CD14-positive monocyte (primary cell): ENCODE measurements at regions not wholly inside any gene's neighbourhood (a gene's known extent, or its start where the extent isn't known, plus 50 kb on each side); places are given as distances from the start of the nearest gene placed in this dataset.

ENCODE experiments used
- DNase-seq, 3 donors: peaks; one replicate each; pipeline ENCODE4 v3.0.0-alpha.2; 2011 to 2022
- H2AFZ ChIP-seq: 2 replicates; pipeline ENCODE4 v1.6.0; 2012; ENCODE audit warnings: mild to moderate bottlenecking, low read depth, low read length, inconsistent platforms; ENCODE audit not compliant: insufficient read depth, poor library complexity, severe bottlenecking
- H3K27ac ChIP-seq, 2 donors: 1 replicate in 1 of 2; 2 replicates in 1 of 2; pipeline ENCODE4 v1.5.1; 2012 to 2013; ENCODE audit warnings: low read length in 2 of 2, control low read depth in 1 of 2, inconsistent platforms in 1 of 2, low read depth in 1 of 2, mild to moderate bottlenecking in 1 of 2
- H3K27me3 ChIP-seq, 2 donors: one replicate each; pipeline versions ENCODE4 v1.6.0 to v1.6.1; 2011 to 2013; ENCODE audit warnings: low read length in 2 of 2; ENCODE audit not compliant: control insufficient read depth in 2 of 2, insufficient read depth in 2 of 2
- H3K36me3 ChIP-seq, 2 donors: replicated peaks in 1 of 2; 1 replicate in 1 of 2; 2 replicates in 1 of 2; pipeline versions ENCODE4 v1.5.1 to v1.6.1; 2012 to 2013; ENCODE audit warnings: low read length in 2 of 2, control low read depth in 1 of 2, inconsistent platforms in 1 of 2, mild to moderate bottlenecking in 1 of 2; ENCODE audit not compliant: insufficient read depth in 2 of 2, control insufficient read depth in 1 of 2
- H3K4me1 ChIP-seq, 2 donors: 1 replicate in 1 of 2; 2 replicates in 1 of 2; pipeline versions ENCODE4 v1.5.1 to v1.6.1; 2012 to 2013; ENCODE audit warnings: low read length in 2 of 2, control low read depth in 1 of 2, inconsistent platforms in 1 of 2, mild to moderate bottlenecking in 1 of 2, moderate library complexity in 1 of 2; ENCODE audit not compliant: insufficient read depth in 2 of 2, control insufficient read depth in 1 of 2
- H3K4me2 ChIP-seq: replicated peaks from 2 replicates; pipeline ENCODE3; 2012; ENCODE audit warnings: low read length, moderate library complexity, mild to moderate bottlenecking; ENCODE audit not compliant: poor library complexity, severe bottlenecking; ENCODE audit errors: extremely low read depth
- H3K4me3 ChIP-seq, 3 experiments: fragments of 200-600 bp in 1 of 3; sonication (generic) in 1 of 3; replicated peaks in 1 of 3; 1 replicate in 2 of 3; 2 replicates in 1 of 3; pipeline ENCODE4 v1.5.1; 2011 to 2013; ENCODE audit warnings: low read length in 3 of 3, mild to moderate bottlenecking in 3 of 3, control low read depth in 2 of 3, low read depth in 2 of 3, inconsistent platforms in 1 of 3, moderate library complexity in 1 of 3
- H3K79me2 ChIP-seq: 2 replicates; pipeline ENCODE4 v1.6.0; 2012; ENCODE audit warnings: mild to moderate bottlenecking, control low read depth, inconsistent platforms, low read length, moderate library complexity; ENCODE audit not compliant: insufficient read depth
- H3K9ac ChIP-seq: 2 replicates; pipeline ENCODE4 v1.6.0; 2017; ENCODE audit warnings: low read length, mild to moderate bottlenecking; ENCODE audit not compliant: insufficient read depth, poor library complexity, severe bottlenecking
- H3K9me3 ChIP-seq, 2 donors: replicated peaks in 1 of 2; 1 replicate in 1 of 2; 2 replicates in 1 of 2; pipeline versions ENCODE4 v1.5.1 to v1.6.1; 2012 to 2013; ENCODE audit warnings: low read length in 2 of 2, control low read depth in 1 of 2; ENCODE audit not compliant: control insufficient read depth in 1 of 2, insufficient read depth in 1 of 2
- H4K20me1 ChIP-seq: 2 replicates; pipeline ENCODE4 v1.6.0; 2012; ENCODE audit warnings: mild to moderate bottlenecking, low read length, control low read depth, moderate library complexity; ENCODE audit not compliant: insufficient read depth
- H3K27ac Mint-ChIP-seq, 7 donors: one replicate each; pipeline ENCODE4 v1.8.0; 2020; ENCODE audit warnings: mild to moderate bottlenecking in 7 of 7, mixed read lengths in 7 of 7, moderate library complexity in 6 of 7, inconsistent platforms in 2 of 7
- H3K27me3 Mint-ChIP-seq, 3 donors: one replicate each; pipeline ENCODE4 v1.8.0; 2021 to 2022; ENCODE audit warnings: low read depth in 3 of 3, mild to moderate bottlenecking in 3 of 3, mixed read lengths in 3 of 3, moderate library complexity in 3 of 3, inconsistent platforms in 1 of 3
- H3K36me3 Mint-ChIP-seq, 2 donors: one replicate each; pipeline ENCODE4 v1.8.0; 2020; ENCODE audit warnings: mixed read lengths in 2 of 2, inconsistent platforms in 1 of 2, mild to moderate bottlenecking in 1 of 2
- H3K4me1 Mint-ChIP-seq: one replicate; pipeline ENCODE4 v1.8.0; 2020; ENCODE audit warnings: mild to moderate bottlenecking, mixed read lengths
- H3K4me3 Mint-ChIP-seq, 2 donors: one replicate each; pipeline ENCODE4 v1.8.0; 2020; ENCODE audit warnings: mild to moderate bottlenecking in 2 of 2, mixed read lengths in 2 of 2, moderate library complexity in 1 of 2
- H3K9me3 Mint-ChIP-seq, 7 donors: one replicate each; pipeline ENCODE4 v1.8.0; 2020 to 2022; ENCODE audit warnings: mixed read lengths in 7 of 7, mild to moderate bottlenecking in 6 of 7, moderate library complexity in 6 of 7, inconsistent platforms in 2 of 7
- CTCF ChIP-seq: fragments of 200-600 bp; IDR thresholded peaks from one replicate; pipeline ENCODE4 v1.8.0; 2022; ENCODE audit warnings: antibody characterized with exemption, mild to moderate bottlenecking
- WGBS: methylation state at CpG from one replicate; pipeline ENCODE4 v1.1.5; 2013; ENCODE audit warnings: missing lambda C conversion rate; ENCODE audit not compliant: insufficient coverage; 5-methylcytosine and 5-hydroxymethylcytosine counted together
- intact Hi-C, 2 donors: fragments of 100-400 bp; cut with micrococcal nuclease; formaldehyde crosslinking; loops; one replicate each; pipeline versions ENCODE4 v1.15.0 to v1.15.1; 2023

GRCh38 chr7:114832906-114833595 lies 88.8 kb upstream of the MDFIC start:
- peaks cover 2 to 3% (median 3%) of the 10 kb centered on the region in 3 donors for H3K27me3 Mint-ChIP-seq
- Histone ChIP-seq H3K27me3 (no peaks in the 10 kb centered on the region), H3K36me3 (no peaks in the 10 kb centered on the region), H2AFZ (no peak overlapping the region), H3K9ac (no peak overlapping the region), H3K4me3 (no peak overlapping the region), H3K27ac (no peak overlapping the region), H3K79me2 (no peaks in the 10 kb centered on the region), H3K4me2 (no peak overlapping the region), H3K4me1 (no peaks in the 10 kb centered on the region), H4K20me1 (no peaks in the 10 kb centered on the region), H3K9me3 (no peaks in the 10 kb centered on the region)
- no peak overlapping the region for H3K4me3 Mint-ChIP-seq
- no peaks in the 10 kb centered on the region for H3K4me1 Mint-ChIP-seq
- no CpG with 5 or more reads among the region's 4 CpGs for WGBS
- intact Hi-C loops, result no loop called here
- H3K27ac Mint-ChIP-seq, result no peak overlapping the region
- no peaks in the 10 kb centered on the region for H3K36me3 Mint-ChIP-seq
- no peak for TF ChIP-seq CTCF
- H3K9me3 Mint-ChIP-seq, result peaks cover 0 to 3% (median 2%) of the 10 kb centered on the region in 7 donors
- no peak for DNase-seq

- Histone ChIP-seq H2AFZ (no peak overlapping the region), H3K27me3 (no peaks in the 10 kb centered on the region), H3K4me3 (no peak overlapping the region), H4K20me1 (no peaks in the 10 kb centered on the region), H3K27ac (no peak overlapping the region), H3K9me3 (no peaks in the 10 kb centered on the region), H3K9ac (no peak overlapping the region), H3K4me1 (no peaks in the 10 kb centered on the region), H3K36me3 (no peaks in the 10 kb centered on the region), H3K4me2 (no peak overlapping the region), H3K79me2 (no peaks in the 10 kb centered on the region)
- TF ChIP-seq CTCF, result no peak
- DNase-seq, result no peak
- no CpG with 5 or more reads among the region's 1 CpG for WGBS
- intact Hi-C loops, result no loop called here
- Mint-ChIP-seq H3K4me1 (no peaks in the 10 kb centered on the region), H3K27me3 (peaks cover 2 to 3% (median 3%) of the 10 kb centered on the region in 3 donors), H3K4me3 (no peak overlapping the region), H3K9me3 (peaks cover 0 to 4% (median 2%) of the 10 kb centered on the region in 7 donors), H3K27ac (no peak overlapping the region), H3K36me3 (no peaks in the 10 kb centered on the region)
These were observed 86.6 kb upstream of the MDFIC start for GRCh38 chr7:114835303-114835702.
